ENCODE measurements at regions not wholly inside any gene's neighbourhood (a gene's known extent, or its start where the extent isn't known, plus 50 kb on each side); places are given as distances from the start of the nearest gene placed in this dataset.
A peak's percentile ranks its signal among the peaks of the same experiment; 100 is the strongest.

GRCh38 chr9:121563425-121563824 lies 63.8 kb upstream of the GGTA1 start:
- H3K4me1 ChIP-seq (ENCODE audit: control insufficient read depth, insufficient read depth, low read length), result peaks cover 18% of the 10 kb centered on the region

GRCh38 chr9:121563881-121564460 lies 64.3 kb upstream of the GGTA1 start:
- Histone ChIP-seq H3K27me3 (ENCODE audit: control insufficient read depth, insufficient read depth, low read length) (no peaks in the 10 kb centered on the region), H3K27ac (ENCODE audit: low read depth, low read length) (no peak overlapping the region), H3K9ac (ENCODE audit: low read length) (no peak overlapping the region), H3K4me3 (ENCODE audit: low read length) (no peak overlapping the region), H3K4me1 (ENCODE audit: control insufficient read depth, insufficient read depth, low read length) (peaks cover 20% of the 10 kb centered on the region), H3K36me3 (ENCODE audit: control insufficient read depth, insufficient read depth, low read length) (no peaks in the 10 kb centered on the region)

More at GRCh38 chr9:121563425-121563824, 63.8 kb upstream of the GGTA1 start:
- H3K9ac ChIP-seq (ENCODE audit: low read length), result no peak overlapping the region
- no peak overlapping the region for H3K4me3 ChIP-seq (ENCODE audit: low read length)
- no peaks in the 10 kb centered on the region for H3K36me3 ChIP-seq (ENCODE audit: control insufficient read depth, insufficient read depth, low read length)
- no peaks in the 10 kb centered on the region for H3K27me3 ChIP-seq (ENCODE audit: control insufficient read depth, insufficient read depth, low read length)
- no peak overlapping the region for H3K27ac ChIP-seq (ENCODE audit: low read depth, low read length)

GRCh38 chr9:121564504-121565260 lies 65.0 kb upstream of the GGTA1 start:
- no peaks in the 10 kb centered on the region for H3K36me3 ChIP-seq (ENCODE audit: control insufficient read depth, insufficient read depth, low read length)
- H3K4me1 ChIP-seq (ENCODE audit: control insufficient read depth, insufficient read depth, low read length), result peaks cover 27% of the 10 kb centered on the region
- no peak overlapping the region for H3K27ac ChIP-seq (ENCODE audit: low read depth, low read length)
- H3K27me3 ChIP-seq (ENCODE audit: control insufficient read depth, insufficient read depth, low read length), result no peaks in the 10 kb centered on the region
- H3K4me3 ChIP-seq (ENCODE audit: low read length), result no peak overlapping the region
- H3K9ac ChIP-seq (ENCODE audit: low read length), result no peak overlapping the region

GRCh38 chr9:121566481-121567465 lies 67.1 kb upstream of the GGTA1 start:
- H3K4me3 ChIP-seq (ENCODE audit: low read length), result peak overlapping the region; percentile 74
- H3K9ac ChIP-seq (ENCODE audit: low read length), result peak overlapping the region; percentile 27

GRCh38 chr9:121567500-121568342 lies 68.1 kb upstream of the GGTA1 start:
- Histone ChIP-seq H3K4me3 (ENCODE audit: low read length) (peak overlapping the region; percentile 74), H3K4me1 (ENCODE audit: control insufficient read depth, insufficient read depth, low read length) (peaks cover 39% of the 10 kb centered on the region), H3K27me3 (ENCODE audit: control insufficient read depth, insufficient read depth, low read length) (no peaks in the 10 kb centered on the region), H3K9ac (ENCODE audit: low read length) (peak overlapping the region; percentile 30), H3K27ac (ENCODE audit: low read depth, low read length) (peak overlapping the region; percentile 87), H3K36me3 (ENCODE audit: control insufficient read depth, insufficient read depth, low read length) (no peaks in the 10 kb centered on the region)

More at GRCh38 chr9:121566481-121567465, 67.1 kb upstream of the GGTA1 start:
- peaks cover 39% of the 10 kb centered on the region for H3K4me1 ChIP-seq (ENCODE audit: control insufficient read depth, insufficient read depth, low read length)
- H3K27ac ChIP-seq (ENCODE audit: low read depth, low read length), result peak overlapping the region; percentile 87
- H3K36me3 ChIP-seq (ENCODE audit: control insufficient read depth, insufficient read depth, low read length), result no peaks in the 10 kb centered on the region
- H3K27me3 ChIP-seq (ENCODE audit: control insufficient read depth, insufficient read depth, low read length), result no peaks in the 10 kb centered on the region

GRCh38 chr9:121568343-121569265 lies 69.0 kb upstream of the GGTA1 start:
- Histone ChIP-seq H3K27me3 (ENCODE audit: control insufficient read depth, insufficient read depth, low read length) (no peaks in the 10 kb centered on the region), H3K4me3 (ENCODE audit: low read length) (peak overlapping the region; percentile 74), H3K27ac (ENCODE audit: low read depth, low read length) (peak overlapping the region; percentile 87), H3K36me3 (ENCODE audit: control insufficient read depth, insufficient read depth, low read length) (no peaks in the 10 kb centered on the region), H3K9ac (ENCODE audit: low read length) (peak overlapping the region; percentile 30), H3K4me1 (ENCODE audit: control insufficient read depth, insufficient read depth, low read length) (peaks cover 39% of the 10 kb centered on the region)

DNA sequence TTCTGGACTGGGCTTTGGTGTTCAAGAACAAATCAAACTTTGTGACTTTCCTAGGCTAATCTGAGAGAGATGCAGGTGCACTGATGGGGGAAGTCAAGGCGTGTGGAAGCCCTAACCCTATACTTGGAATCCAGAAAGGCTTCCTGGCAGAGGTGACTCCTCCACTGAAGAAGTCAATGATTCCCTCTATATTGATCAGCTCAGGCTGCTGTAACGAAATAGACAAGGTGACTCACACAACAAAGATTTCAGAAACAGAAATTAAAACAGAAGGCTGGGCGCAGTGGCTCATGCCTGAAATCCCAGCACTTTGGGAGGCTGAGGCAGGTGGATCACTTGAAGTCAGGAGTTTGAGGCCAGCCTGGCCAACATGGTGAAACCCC lies 69.6 kb upstream of the GGTA1 start:
- Histone ChIP-seq H3K4me1 (ENCODE audit: control insufficient read depth, insufficient read depth, low read length) (peaks cover 42% of the 10 kb centered on the region), H3K27me3 (ENCODE audit: control insufficient read depth, insufficient read depth, low read length) (no peaks in the 10 kb centered on the region), H3K36me3 (ENCODE audit: control insufficient read depth, insufficient read depth, low read length) (no peaks in the 10 kb centered on the region), H3K27ac (ENCODE audit: low read depth, low read length) (peak overlapping the region; percentile 87), H3K9ac (ENCODE audit: low read length) (no peak overlapping the region), H3K4me3 (ENCODE audit: low read length) (no peak overlapping the region)

DNA sequence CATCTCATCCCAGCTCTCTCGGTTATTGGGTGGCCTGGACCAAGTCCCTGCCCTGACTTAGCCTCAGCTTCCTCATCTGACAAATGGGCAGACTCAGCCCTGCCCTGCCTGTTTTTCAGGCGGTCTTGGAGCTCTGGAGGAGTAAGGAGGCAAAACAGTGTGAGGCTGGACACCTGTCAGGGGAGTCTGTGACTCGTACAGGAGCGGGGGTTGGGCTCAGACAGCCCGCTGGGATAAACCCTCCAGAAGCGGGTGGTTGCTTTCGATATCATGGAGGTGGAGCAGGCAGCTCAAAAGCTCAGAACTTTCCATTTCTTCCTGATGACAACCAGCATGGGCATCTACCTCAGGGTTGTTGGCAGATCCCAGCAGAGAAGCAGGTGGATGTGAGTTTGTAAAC lies 72.9 kb upstream of the GGTA1 start:
- H3K4me3 ChIP-seq (ENCODE audit: low read length), result no peak overlapping the region
- H3K4me1 ChIP-seq (ENCODE audit: control insufficient read depth, insufficient read depth, low read length), result peaks cover 45% of the 10 kb centered on the region

DNA sequence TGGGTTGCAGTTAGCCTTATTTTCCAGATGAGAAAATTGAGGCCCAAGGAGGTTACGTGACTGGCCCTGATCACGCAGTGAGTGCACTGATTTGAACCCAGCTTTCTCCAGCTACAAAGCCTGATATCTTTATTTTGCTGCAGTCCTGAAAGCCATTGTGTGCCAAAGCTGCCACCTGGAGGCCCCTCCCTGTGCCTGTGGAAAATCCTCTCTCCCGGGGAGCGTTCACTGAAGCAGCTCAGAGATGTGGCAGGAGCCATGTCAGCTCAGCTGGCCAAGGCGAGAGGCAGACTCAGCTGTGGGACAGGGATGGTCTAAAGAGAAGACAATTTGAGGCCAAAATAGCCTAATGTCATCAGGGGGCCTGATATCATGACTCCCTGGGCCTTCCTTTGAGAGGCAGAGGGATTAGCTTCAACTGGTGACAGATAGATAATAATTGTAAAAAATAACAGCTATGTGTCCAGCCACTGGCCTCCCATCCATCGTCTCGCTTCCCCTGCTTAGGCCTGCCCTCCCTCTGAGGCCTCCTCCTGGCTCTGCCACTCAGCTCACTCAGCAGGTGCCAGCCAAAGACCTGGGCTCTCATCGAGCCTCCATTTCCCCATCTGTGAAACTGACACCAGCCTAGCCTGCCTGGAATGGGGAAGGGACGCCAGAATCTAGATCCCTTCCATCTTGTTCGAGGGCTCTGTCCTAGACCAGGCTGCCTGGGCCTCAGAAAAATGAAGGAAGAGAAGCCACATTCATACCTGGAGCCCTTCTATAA lies 74.3 kb upstream of the GGTA1 start:
- no peak overlapping the region for H3K4me3 ChIP-seq (ENCODE audit: low read length)
- H3K36me3 ChIP-seq (ENCODE audit: control insufficient read depth, insufficient read depth, low read length), result no peaks in the 10 kb centered on the region
- no peak overlapping the region for H3K27ac ChIP-seq (ENCODE audit: low read depth, low read length)
- no peak overlapping the region for H3K9ac ChIP-seq (ENCODE audit: low read length)
- no peaks in the 10 kb centered on the region for H3K27me3 ChIP-seq (ENCODE audit: control insufficient read depth, insufficient read depth, low read length)
- H3K4me1 ChIP-seq (ENCODE audit: control insufficient read depth, insufficient read depth, low read length), result peaks cover 34% of the 10 kb centered on the region

More for the DNA sequence above, 72.9 kb upstream of the GGTA1 start:
- H3K9ac ChIP-seq (ENCODE audit: low read length), result no peak overlapping the region
- no peaks in the 10 kb centered on the region for H3K36me3 ChIP-seq (ENCODE audit: control insufficient read depth, insufficient read depth, low read length)
- no peaks in the 10 kb centered on the region for H3K27me3 ChIP-seq (ENCODE audit: control insufficient read depth, insufficient read depth, low read length)
- no peak overlapping the region for H3K27ac ChIP-seq (ENCODE audit: low read depth, low read length)

DNA sequence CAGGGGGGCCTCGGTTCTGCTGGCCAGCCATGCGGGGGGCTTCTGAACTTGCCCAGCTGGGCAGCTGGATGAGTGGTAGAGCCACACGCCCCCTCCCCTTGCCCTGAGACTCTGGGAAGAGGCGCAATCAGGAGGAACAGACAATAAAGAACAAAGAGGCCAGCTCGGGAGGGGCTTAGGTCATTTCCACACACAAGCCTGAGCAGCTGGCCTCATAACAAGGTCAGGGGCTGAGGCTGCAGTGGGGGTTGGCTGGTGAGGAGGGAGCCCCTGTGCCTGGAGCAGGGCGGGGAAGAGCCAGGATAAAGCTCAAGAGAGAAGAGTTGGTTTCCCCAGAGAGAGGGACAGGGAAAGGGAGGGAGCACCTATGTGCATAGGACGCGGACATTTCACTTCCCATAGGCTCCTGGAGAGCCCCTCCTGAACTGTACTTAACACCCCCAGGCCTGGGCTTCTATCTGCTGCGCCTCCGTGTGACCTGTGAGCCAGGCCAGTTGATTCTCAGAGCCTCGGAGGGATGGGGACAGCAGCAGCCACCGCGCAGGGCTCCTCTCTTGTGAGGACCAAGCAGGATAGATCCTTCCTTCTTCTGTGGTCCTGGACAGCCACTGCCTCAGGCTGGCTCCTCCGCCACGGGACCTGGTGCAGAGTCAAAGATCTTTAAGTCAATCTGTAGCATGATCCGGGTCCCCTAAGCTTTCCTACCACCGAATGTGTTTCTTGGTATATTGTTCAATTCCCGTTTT lies 75.3 kb upstream of the GGTA1 start:
- no peak overlapping the region for H3K27ac ChIP-seq (ENCODE audit: low read depth, low read length)
- no peak overlapping the region for H3K4me3 ChIP-seq (ENCODE audit: low read length)
- no peaks in the 10 kb centered on the region for H3K27me3 ChIP-seq (ENCODE audit: control insufficient read depth, insufficient read depth, low read length)
- H3K4me1 ChIP-seq (ENCODE audit: control insufficient read depth, insufficient read depth, low read length), result peaks cover 23% of the 10 kb centered on the region
- H3K36me3 ChIP-seq (ENCODE audit: control insufficient read depth, insufficient read depth, low read length), result no peaks in the 10 kb centered on the region
- H3K9ac ChIP-seq (ENCODE audit: low read length), result no peak overlapping the region

All from rectal smooth muscle tissue (tissue), 1 donor.